Natural killer cell (primary cell): ENCODE measurements at regions not wholly inside any gene's neighbourhood (a gene's known extent, or its start where the extent isn't known, plus 50 kb on each side); places are given as distances from the start of the nearest gene placed in this dataset.

Experiments
- ATAC-seq, 3 donors: fragments of 150-1000 bp in 2 of 3; fragments of 200-7000 bp in 1 of 3; cut with Tn5 transposase; 1 replicate in 1 of 3; 2 replicates in 2 of 3; pipeline ENCODE4 v1.10.0; 2021; ENCODE audit warnings: mild to moderate bottlenecking in 2 of 3, moderate library complexity in 2 of 3
- DNase-seq, 2 donors: peaks; one replicate each; pipeline versions ENCODE4 v3.0.0 to v3.0.0-alpha.2; 2013 to 2021; ENCODE audit warnings: mixed read lengths in 1 of 2
- H3K27ac ChIP-seq: one replicate; pipeline ENCODE4 v1.5.1; 2013; ENCODE audit warnings: mild to moderate bottlenecking, low read length
- H3K27me3 ChIP-seq: one replicate; pipeline ENCODE4 v1.6.1; 2013; ENCODE audit warnings: low read length; ENCODE audit not compliant: control insufficient read depth, insufficient read depth
- H3K36me3 ChIP-seq: one replicate; pipeline ENCODE4 v1.6.1; 2013; ENCODE audit warnings: low read length; ENCODE audit not compliant: control insufficient read depth, insufficient read depth
- H3K4me1 ChIP-seq: one replicate; pipeline ENCODE4 v1.6.1; 2013; ENCODE audit warnings: low read length; ENCODE audit not compliant: control insufficient read depth, insufficient read depth
- H3K4me3 ChIP-seq: one replicate; pipeline ENCODE4 v1.5.1; 2013; ENCODE audit warnings: low read length
- H3K9me3 ChIP-seq: one replicate; pipeline ENCODE4 v1.6.1; 2013; ENCODE audit warnings: low read length; ENCODE audit not compliant: control insufficient read depth, insufficient read depth
- H3K27ac Mint-ChIP-seq, 2 donors: one replicate each; pipeline ENCODE4 v1.8.0; 2022; ENCODE audit warnings: mild to moderate bottlenecking in 2 of 2, mixed read lengths in 2 of 2, moderate library complexity in 1 of 2
- H3K27me3 Mint-ChIP-seq, 2 donors: one replicate each; pipeline ENCODE4 v1.8.0; 2022; ENCODE audit warnings: low read depth in 2 of 2, mixed read lengths in 2 of 2
- H3K36me3 Mint-ChIP-seq: one replicate; pipeline ENCODE4 v1.8.0; 2022; ENCODE audit warnings: mixed read lengths
- H3K4me1 Mint-ChIP-seq, 2 donors: one replicate each; pipeline ENCODE4 v1.8.0; 2022; ENCODE audit warnings: mixed read lengths in 2 of 2
- H3K4me3 Mint-ChIP-seq: one replicate; pipeline ENCODE4 v1.8.0; 2022; ENCODE audit warnings: mild to moderate bottlenecking, moderate library complexity, mixed read lengths
- H3K9me3 Mint-ChIP-seq, 2 donors: one replicate each; pipeline ENCODE4 v1.8.0; 2022; ENCODE audit warnings: mixed read lengths in 2 of 2
- WGBS: methylation state at CpG from one replicate; pipeline ENCODE4 v1.1.7; 2013; ENCODE audit warnings: missing lambda C conversion rate; ENCODE audit not compliant: insufficient coverage; 5-methylcytosine and 5-hydroxymethylcytosine counted together
- intact Hi-C: fragments of 100-400 bp; cut with micrococcal nuclease; formaldehyde crosslinking; loops from one replicate; pipeline ENCODE4 v1.14.2; 2022
- TF ChIP-seq, protein P1 (sequence below): fragments of 200-600 bp; IDR thresholded peaks from one replicate; pipeline ENCODE4 v1.8.0; 2022; ENCODE audit warnings: antibody characterized with exemption

DNA sequence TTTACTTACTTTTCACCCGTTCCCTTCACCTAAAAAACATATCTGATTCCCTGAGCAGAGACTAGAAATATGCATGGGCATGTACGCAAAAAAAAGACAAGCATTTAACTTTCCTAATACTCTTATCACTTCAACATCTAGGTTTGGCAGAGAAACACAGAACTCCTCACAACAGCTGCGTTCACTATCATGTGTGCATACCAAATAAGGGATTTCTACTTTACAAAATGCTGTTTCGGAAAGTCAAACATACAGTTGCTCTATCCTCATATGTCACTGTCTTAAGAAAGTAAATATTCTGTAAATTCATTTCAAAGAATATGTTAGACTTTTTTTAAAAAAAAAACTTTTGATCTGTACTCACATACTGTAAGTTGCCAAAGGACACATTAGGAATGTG, 65.1 kb upstream of the CBLB start:
- H3K36me3 Mint-ChIP-seq = no peaks in the 10 kb centered on the region
- Histone ChIP-seq H3K4me1 (no peaks in the 10 kb centered on the region), H3K9me3 (no peaks in the 10 kb centered on the region), H3K27me3 (no peaks in the 10 kb centered on the region), H3K4me3 (no peak overlapping the region), H3K27ac (no peak overlapping the region), H3K36me3 (no peaks in the 10 kb centered on the region)
- intact Hi-C loops = no loop called here
- no peak for ATAC-seq
- DNase-seq = no peak
- TF ChIP-seq, protein P1, sequence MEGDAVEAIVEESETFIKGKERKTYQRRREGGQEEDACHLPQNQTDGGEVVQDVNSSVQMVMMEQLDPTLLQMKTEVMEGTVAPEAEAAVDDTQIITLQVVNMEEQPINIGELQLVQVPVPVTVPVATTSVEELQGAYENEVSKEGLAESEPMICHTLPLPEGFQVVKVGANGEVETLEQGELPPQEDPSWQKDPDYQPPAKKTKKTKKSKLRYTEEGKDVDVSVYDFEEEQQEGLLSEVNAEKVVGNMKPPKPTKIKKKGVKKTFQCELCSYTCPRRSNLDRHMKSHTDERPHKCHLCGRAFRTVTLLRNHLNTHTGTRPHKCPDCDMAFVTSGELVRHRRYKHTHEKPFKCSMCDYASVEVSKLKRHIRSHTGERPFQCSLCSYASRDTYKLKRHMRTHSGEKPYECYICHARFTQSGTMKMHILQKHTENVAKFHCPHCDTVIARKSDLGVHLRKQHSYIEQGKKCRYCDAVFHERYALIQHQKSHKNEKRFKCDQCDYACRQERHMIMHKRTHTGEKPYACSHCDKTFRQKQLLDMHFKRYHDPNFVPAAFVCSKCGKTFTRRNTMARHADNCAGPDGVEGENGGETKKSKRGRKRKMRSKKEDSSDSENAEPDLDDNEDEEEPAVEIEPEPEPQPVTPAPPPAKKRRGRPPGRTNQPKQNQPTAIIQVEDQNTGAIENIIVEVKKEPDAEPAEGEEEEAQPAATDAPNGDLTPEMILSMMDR = no peak
- H3K4me1 Mint-ChIP-seq = no peaks in the 10 kb centered on the region
- no peak overlapping the region for H3K4me3 Mint-ChIP-seq
- H3K27ac Mint-ChIP-seq = no peak overlapping the region
- H3K27me3 Mint-ChIP-seq = peaks cover 0 to 2% of the 10 kb centered on the region in 2 donors
- 94% methylated on average over 3 of the region's 4 CpGs for WGBS
- peaks cover 0 to 2% of the 10 kb centered on the region in 2 donors for H3K9me3 Mint-ChIP-seq

- DNase-seq (no peak), ATAC-seq (no peak)
- Mint-ChIP-seq H3K4me1 (no peaks in the 10 kb centered on the region), H3K27ac (no peak overlapping the region), H3K27me3 (peaks cover 0 to 2% of the 10 kb centered on the region in 2 donors), H3K4me3 (no peak overlapping the region), H3K9me3 (peaks cover 0 to 2% of the 10 kb centered on the region in 2 donors), H3K36me3 (no peaks in the 10 kb centered on the region)
- 83% methylated on average over 2 of the region's 3 CpGs for WGBS
- Histone ChIP-seq H3K36me3 (no peaks in the 10 kb centered on the region), H3K4me3 (no peak overlapping the region), H3K27ac (no peak overlapping the region), H3K27me3 (no peaks in the 10 kb centered on the region), H3K9me3 (no peaks in the 10 kb centered on the region), H3K4me1 (no peaks in the 10 kb centered on the region)
- TF ChIP-seq, protein P1 = no peak
- intact Hi-C loops = no loop called here
These were observed 69.3 kb upstream of the CBLB start for GRCh38 chr3:105938101-105938500.

DNA sequence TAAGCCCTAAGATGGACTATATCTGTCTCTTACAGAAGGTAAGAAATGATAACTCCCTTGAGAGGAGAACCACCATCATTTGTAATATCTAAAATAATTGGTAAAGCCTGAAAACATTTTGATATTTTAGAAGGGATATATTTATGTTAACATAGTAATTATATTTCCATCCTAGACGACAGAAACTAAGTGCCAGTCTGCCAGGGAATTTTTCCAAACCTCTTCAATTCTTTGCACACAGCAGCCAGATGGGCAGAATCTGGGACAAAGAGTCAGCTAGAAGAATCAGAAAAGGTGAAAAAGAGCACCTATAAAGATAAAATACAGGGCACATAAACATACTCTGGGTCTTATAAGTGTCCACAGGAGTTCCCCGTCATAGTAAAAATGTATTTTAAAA, 70.0 kb upstream of the CBLB start:
- no peak for DNase-seq
- H3K9me3 ChIP-seq = no peaks in the 10 kb centered on the region
- no peaks in the 10 kb centered on the region for H3K27me3 ChIP-seq
- Mint-ChIP-seq H3K4me1 (no peaks in the 10 kb centered on the region), H3K27me3 (peaks cover 0 to 2% of the 10 kb centered on the region in 2 donors), H3K4me3 (no peak overlapping the region), H3K27ac (no peak overlapping the region), H3K36me3 (no peaks in the 10 kb centered on the region), H3K9me3 (peaks cover 0 to 2% of the 10 kb centered on the region in 2 donors)
- ATAC-seq = no peak
- intact Hi-C loops = no loop called here
- H3K4me1 ChIP-seq = no peaks in the 10 kb centered on the region
- H3K4me3 ChIP-seq = no peak overlapping the region
- no CpG with 5 or more reads among the region's 2 CpGs for WGBS
- TF ChIP-seq, protein P1 = no peak
- no peaks in the 10 kb centered on the region for H3K36me3 ChIP-seq
- no peak overlapping the region for H3K27ac ChIP-seq

DNA sequence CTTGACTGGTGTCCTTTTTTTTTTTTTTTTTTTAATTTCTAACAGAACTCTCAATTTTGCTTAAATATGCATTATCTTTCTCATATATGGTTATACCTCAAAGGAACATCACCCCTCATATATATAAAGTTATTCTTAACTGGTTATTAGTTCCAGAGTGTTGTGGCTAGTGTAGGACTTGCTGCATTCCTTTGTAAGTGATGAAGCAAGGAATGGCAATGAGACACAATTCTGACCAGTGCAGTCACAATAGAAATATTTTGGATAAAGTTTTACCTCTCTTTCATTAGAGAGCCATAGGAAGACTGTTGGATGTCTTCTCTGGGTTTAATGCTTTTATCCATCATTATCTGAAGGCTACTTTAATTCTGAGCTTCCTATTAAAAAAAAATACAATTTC, 75.5 kb upstream of the CBLB start:
- H3K27ac Mint-ChIP-seq = no peak overlapping the region
- ATAC-seq = no peak
- H3K4me3 ChIP-seq = no peak overlapping the region
- no peaks in the 10 kb centered on the region for H3K4me1 Mint-ChIP-seq
- no peaks in the 10 kb centered on the region for H3K36me3 ChIP-seq
- TF ChIP-seq, protein P1 = no peak
- no peaks in the 10 kb centered on the region for H3K9me3 Mint-ChIP-seq
- no peaks in the 10 kb centered on the region for H3K36me3 Mint-ChIP-seq
- H3K27me3 Mint-ChIP-seq = no peaks in the 10 kb centered on the region
- no peak overlapping the region for H3K4me3 Mint-ChIP-seq
- H3K27ac ChIP-seq = no peak overlapping the region
- H3K9me3 ChIP-seq = no peaks in the 10 kb centered on the region
- DNase-seq = no peak
- intact Hi-C loops = no loop called here
- H3K27me3 ChIP-seq = no peaks in the 10 kb centered on the region
- H3K4me1 ChIP-seq = no peaks in the 10 kb centered on the region
